ENCODE measurements at regions not wholly inside any gene's neighbourhood (a gene's known extent, or its start where the extent isn't known, plus 50 kb on each side); places are given as distances from the start of the nearest gene placed in this dataset.

DNA sequence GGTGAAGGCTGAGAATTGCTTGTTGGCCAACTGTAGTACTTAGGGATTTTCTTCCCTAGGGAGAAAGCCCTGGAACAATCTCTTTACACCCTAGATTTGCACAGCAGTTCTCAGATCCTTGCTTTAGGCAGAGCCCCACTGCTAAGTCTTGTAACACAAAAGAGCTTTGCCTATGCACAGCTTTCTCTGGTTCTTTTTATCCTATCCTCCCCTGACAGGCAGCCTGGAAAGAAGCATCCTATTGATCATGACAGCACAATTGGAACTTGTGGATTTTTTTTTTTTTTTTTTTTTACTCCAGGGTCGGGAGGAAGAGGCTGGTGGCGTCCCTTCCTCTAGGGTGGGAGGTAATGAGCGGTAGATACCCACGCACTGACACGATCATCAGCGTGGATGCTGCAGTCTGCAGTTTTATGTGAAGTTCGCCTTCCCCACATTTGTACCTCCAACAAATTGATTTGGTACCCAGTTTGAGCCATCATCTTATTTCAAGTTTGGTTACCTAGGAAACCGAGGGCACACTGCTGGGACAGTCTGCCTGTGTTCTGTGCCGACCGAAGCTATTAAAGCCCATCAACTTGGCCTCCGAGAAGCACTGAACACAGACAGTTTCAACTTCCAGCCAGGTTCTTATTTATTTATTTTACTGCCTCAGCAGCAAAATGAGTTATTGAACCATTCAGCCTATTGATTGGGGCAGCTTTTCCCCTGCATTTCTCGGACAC, 110.1 kb downstream of the NRN1 start:
- TF ChIP-seq EZH2 (IDR thresholded peaks at IDR 0.05) (no peak), EZH2phosphoT487 (IDR thresholded peaks at IDR 0.05) (no peak)
- TF ChIP-seq, protein P1, sequence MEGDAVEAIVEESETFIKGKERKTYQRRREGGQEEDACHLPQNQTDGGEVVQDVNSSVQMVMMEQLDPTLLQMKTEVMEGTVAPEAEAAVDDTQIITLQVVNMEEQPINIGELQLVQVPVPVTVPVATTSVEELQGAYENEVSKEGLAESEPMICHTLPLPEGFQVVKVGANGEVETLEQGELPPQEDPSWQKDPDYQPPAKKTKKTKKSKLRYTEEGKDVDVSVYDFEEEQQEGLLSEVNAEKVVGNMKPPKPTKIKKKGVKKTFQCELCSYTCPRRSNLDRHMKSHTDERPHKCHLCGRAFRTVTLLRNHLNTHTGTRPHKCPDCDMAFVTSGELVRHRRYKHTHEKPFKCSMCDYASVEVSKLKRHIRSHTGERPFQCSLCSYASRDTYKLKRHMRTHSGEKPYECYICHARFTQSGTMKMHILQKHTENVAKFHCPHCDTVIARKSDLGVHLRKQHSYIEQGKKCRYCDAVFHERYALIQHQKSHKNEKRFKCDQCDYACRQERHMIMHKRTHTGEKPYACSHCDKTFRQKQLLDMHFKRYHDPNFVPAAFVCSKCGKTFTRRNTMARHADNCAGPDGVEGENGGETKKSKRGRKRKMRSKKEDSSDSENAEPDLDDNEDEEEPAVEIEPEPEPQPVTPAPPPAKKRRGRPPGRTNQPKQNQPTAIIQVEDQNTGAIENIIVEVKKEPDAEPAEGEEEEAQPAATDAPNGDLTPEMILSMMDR (IDR thresholded peaks at IDR 0.05): no peak
- Histone ChIP-seq H3K9me3 (ENCODE audit: low read depth) (no peaks in the 10 kb centered on the region), H3K9ac (no peak overlapping the region), H3K27ac (no peak overlapping the region), H3K36me3 (no peaks in the 10 kb centered on the region), H3F3A (ENCODE audit: low read depth) (peaks cover 18% of the 10 kb centered on the region), H3K4me2 (no peak overlapping the region), H2AFZ (replicated peaks) (no peak overlapping the region), H3K79me2 (ENCODE audit: low read depth) (no peaks in the 10 kb centered on the region), H3K4me1 (peaks cover 6% of the 10 kb centered on the region), H4K20me1 (ENCODE audit: low read depth) (no peaks in the 10 kb centered on the region), H3K27me3 (no peaks in the 10 kb centered on the region), H3K4me3 (no peak overlapping the region)
- Mint-ChIP-seq H3K4me1 (peaks cover 15% of the 10 kb centered on the region), H3K9me3 (peaks cover 10% of the 10 kb centered on the region), H3K27ac (no peak overlapping the region), H3K27me3 (ENCODE audit: insufficient read depth, low read depth) (no peaks in the 10 kb centered on the region), H3K36me3 (no peaks in the 10 kb centered on the region), H3K4me3 (peak overlapping the region; percentile 15)
- no peak for DNase-seq (ENCODE audit: low spot score)

DNA sequence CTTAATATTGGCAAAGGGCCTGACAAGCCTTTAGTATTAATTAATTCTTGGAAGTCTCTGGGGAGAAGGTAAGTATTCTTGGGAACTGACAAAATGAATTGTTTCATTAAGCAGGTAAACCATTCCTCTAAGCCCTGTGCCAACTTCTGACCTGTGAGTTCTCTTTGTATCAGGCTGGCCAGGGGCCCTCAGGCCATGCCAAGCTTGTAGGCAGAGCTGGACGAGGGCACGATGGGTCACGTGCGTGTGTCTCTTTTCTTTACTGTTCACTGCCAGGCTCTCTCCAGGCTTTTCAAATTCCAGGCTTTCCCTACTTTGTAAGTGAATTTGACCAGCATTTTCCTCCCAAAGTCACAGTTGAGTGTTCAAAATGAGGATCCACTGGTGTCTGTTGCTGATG, 112.4 kb downstream of the NRN1 start:
- no peaks in the 10 kb centered on the region for H3K9me3 ChIP-seq (ENCODE audit: low read depth)
- peaks cover 18% of the 10 kb centered on the region for H3F3A ChIP-seq (ENCODE audit: low read depth)
- no peaks in the 10 kb centered on the region for H4K20me1 ChIP-seq (ENCODE audit: low read depth)
- peaks cover 10% of the 10 kb centered on the region for H3K9me3 Mint-ChIP-seq
- no peaks in the 10 kb centered on the region for H3K36me3 Mint-ChIP-seq
- no peaks in the 10 kb centered on the region for H3K36me3 ChIP-seq
- no peak overlapping the region for H3K4me3 ChIP-seq
- no peak overlapping the region for H3K9ac ChIP-seq
- no peaks in the 10 kb centered on the region for H3K27me3 ChIP-seq
- DNase-seq (ENCODE audit: low spot score): no peak
- no peak overlapping the region for H2AFZ ChIP-seq (replicated peaks)
- H3K79me2 ChIP-seq (ENCODE audit: low read depth): no peaks in the 10 kb centered on the region
- no peak overlapping the region for H3K27ac ChIP-seq
- H3K27ac Mint-ChIP-seq: no peak overlapping the region
- H3K4me2 ChIP-seq: no peak overlapping the region
- no peak overlapping the region for H3K4me3 Mint-ChIP-seq
- no peaks in the 10 kb centered on the region for H3K27me3 Mint-ChIP-seq (ENCODE audit: insufficient read depth, low read depth)
- H3K4me1 Mint-ChIP-seq: peaks cover 15% of the 10 kb centered on the region
- H3K4me1 ChIP-seq: peaks cover 6% of the 10 kb centered on the region
- TF ChIP-seq EZH2 (IDR thresholded peaks at IDR 0.05) (no peak), EZH2phosphoT487 (IDR thresholded peaks at IDR 0.05) (no peak)
- TF ChIP-seq, protein P1 (IDR thresholded peaks at IDR 0.05): no peak

DNA sequence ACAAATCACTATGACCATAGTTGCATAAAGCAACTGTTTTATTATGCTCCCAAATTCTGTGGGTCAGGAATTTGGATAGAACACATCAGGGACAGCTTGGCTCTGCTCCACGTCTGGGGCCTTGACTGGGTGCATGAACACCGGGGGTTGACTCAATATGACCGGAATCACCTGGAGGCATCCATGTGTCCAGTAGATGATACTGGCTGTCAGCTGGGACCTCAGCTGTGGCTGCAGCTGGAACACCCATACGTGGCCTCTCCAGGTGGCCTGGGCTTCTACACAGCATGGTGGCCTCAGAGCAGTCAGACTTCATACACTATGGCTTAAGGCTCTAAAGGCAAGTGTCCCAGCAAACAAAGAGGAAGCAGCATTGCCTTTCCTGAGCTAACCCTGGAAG, 113.4 kb downstream of the NRN1 start:
- H3K4me3 Mint-ChIP-seq: no peak overlapping the region
- no peaks in the 10 kb centered on the region for H3K36me3 ChIP-seq

More for the DNA sequence above, 113.4 kb downstream of the NRN1 start:
- no peak for DNase-seq (ENCODE audit: low spot score)
- Histone ChIP-seq H3K9me3 (ENCODE audit: low read depth) (no peaks in the 10 kb centered on the region), H4K20me1 (ENCODE audit: low read depth) (no peaks in the 10 kb centered on the region), H3K4me2 (no peak overlapping the region), H3K9ac (no peak overlapping the region), H3K4me3 (no peak overlapping the region), H3K27ac (no peak overlapping the region), H3F3A (ENCODE audit: low read depth) (peaks cover 18% of the 10 kb centered on the region), H3K4me1 (peaks cover 6% of the 10 kb centered on the region), H2AFZ (replicated peaks) (no peak overlapping the region), H3K27me3 (no peaks in the 10 kb centered on the region), H3K79me2 (ENCODE audit: low read depth) (no peaks in the 10 kb centered on the region)
- H3K4me1 Mint-ChIP-seq: peaks cover 13% of the 10 kb centered on the region
- H3K36me3 Mint-ChIP-seq: no peaks in the 10 kb centered on the region
- TF ChIP-seq, protein P1 (IDR thresholded peaks at IDR 0.05): no peak
- TF ChIP-seq EZH2 (IDR thresholded peaks at IDR 0.05) (no peak), EZH2phosphoT487 (IDR thresholded peaks at IDR 0.05) (no peak)
- no peak overlapping the region for H3K27ac Mint-ChIP-seq
- peaks cover 9% of the 10 kb centered on the region for H3K9me3 Mint-ChIP-seq
- H3K27me3 Mint-ChIP-seq (ENCODE audit: insufficient read depth, low read depth): no peaks in the 10 kb centered on the region

All from neural progenitor cell (in vitro differentiated cells).